Bone marrow (tissue), 2 donors: ENCODE measurements at regions not wholly inside any gene's neighbourhood (a gene's known extent, or its start where the extent isn't known, plus 50 kb on each side); places are given as distances from the start of the nearest gene placed in this dataset.
"Not testable (repeated sequence)": the region's sequence is repeated elsewhere in the genome, so short reads cannot be mapped to it uniquely, and the experiment has no call there.

Source experiments
- DNase-seq, 2 donors: peaks; one replicate each; lab custom pipeline; 2025; lab: John Stamatoyannopoulos, UW

- peak in 1 of 2 donors; percentile 70 for DNase-seq
Observed at GRCh38 chr21:25487046-25487594, 120.2 kb downstream of the MRPL39 start.

GRCh38 chr21:25485914-25486313, 121.4 kb downstream of the MRPL39 start:
- no peak for DNase-seq

GRCh38 chr21:25467896-25468295, 139.4 kb downstream of the MRPL39 start:
- DNase-seq, result no peak

- DNase-seq, result not testable (repeated sequence)
Observed at GRCh38 chr21:25467071-25467470, 140.2 kb downstream of the MRPL39 start.

GRCh38 chr21:25466470-25466869, 140.8 kb downstream of the MRPL39 start:
- DNase-seq, result no peak

- DNase-seq, result no peak
Observed at GRCh38 chr21:25465263-25465662, 142.0 kb downstream of the MRPL39 start.

GRCh38 chr21:25464275-25464674, 143.0 kb downstream of the MRPL39 start:
- no peak for DNase-seq

- DNase-seq, result no peak
Observed at GRCh38 chr21:25462517-25462971, 144.7 kb downstream of the MRPL39 start.

- DNase-seq, result no peak
Observed at GRCh38 chr21:25461725-25462124, 145.6 kb downstream of the MRPL39 start.

- no peak for DNase-seq
Observed at GRCh38 chr21:25459993-25460392, 147.3 kb downstream of the MRPL39 start.

GRCh38 chr21:25459365-25459764, 147.9 kb downstream of the MRPL39 start:
- DNase-seq, result no peak

GRCh38 chr21:25458484-25458883, 148.8 kb downstream of the MRPL39 start:
- no peak for DNase-seq

GRCh38 chr21:25457946-25458345, 149.3 kb downstream of the MRPL39 start:
- no peak for DNase-seq

GRCh38 chr21:25457411-25457810, 149.9 kb downstream of the MRPL39 start:
- peak in 1 of 2 donors; percentile 77 for DNase-seq

GRCh38 chr21:25456672-25457071, 150.6 kb downstream of the MRPL39 start:
- DNase-seq, result no peak

GRCh38 chr21:25453524-25453923, 153.8 kb downstream of the MRPL39 start:
- no peak for DNase-seq

- no peak for DNase-seq
Observed at GRCh38 chr21:25449950-25450349, 157.3 kb downstream of the MRPL39 start.

- DNase-seq, result no peak
Observed at GRCh38 chr21:25441835-25442234, 165.4 kb downstream of the MRPL39 start.

GRCh38 chr21:25437465-25437864, 169.8 kb downstream of the MRPL39 start:
- DNase-seq, result not testable (repeated sequence)

GRCh38 chr21:25428537-25428936, 178.7 kb downstream of the MRPL39 start:
- no peak for DNase-seq

GRCh38 chr21:25427828-25428227, 179.5 kb downstream of the MRPL39 start:
- no peak for DNase-seq

- no peak for DNase-seq
Observed at GRCh38 chr21:25426580-25426979, 180.7 kb downstream of the MRPL39 start.

GRCh38 chr21:25425156-25425555, 182.1 kb downstream of the MRPL39 start:
- no peak for DNase-seq

GRCh38 chr21:25424634-25425033, 182.6 kb downstream of the MRPL39 start:
- DNase-seq, result no peak
